Urothelium cell line (cell line): ENCODE measurements at regions not wholly inside any gene's neighbourhood (a gene's known extent, or its start where the extent isn't known, plus 50 kb on each side); places are given as distances from the start of the nearest gene placed in this dataset.
A peak's percentile ranks its signal among the peaks of the same experiment; 100 is the strongest.
"Not testable (repeated sequence)": the region's sequence is repeated elsewhere in the genome, so short reads cannot be mapped to it uniquely, and the experiment has no call there.

ENCODE experiments used
- DNase-seq: peaks from one replicate; pipeline ENCODE4 v3.0.0; 2011; ENCODE audit warnings: low spot score, mixed read lengths
- FAIRE-seq: peaks from 2 replicates; lab custom pipeline; 2011; peaks lifted over from hg19 to GRCh38; lab: Jason Lieb, UNC

DNA sequence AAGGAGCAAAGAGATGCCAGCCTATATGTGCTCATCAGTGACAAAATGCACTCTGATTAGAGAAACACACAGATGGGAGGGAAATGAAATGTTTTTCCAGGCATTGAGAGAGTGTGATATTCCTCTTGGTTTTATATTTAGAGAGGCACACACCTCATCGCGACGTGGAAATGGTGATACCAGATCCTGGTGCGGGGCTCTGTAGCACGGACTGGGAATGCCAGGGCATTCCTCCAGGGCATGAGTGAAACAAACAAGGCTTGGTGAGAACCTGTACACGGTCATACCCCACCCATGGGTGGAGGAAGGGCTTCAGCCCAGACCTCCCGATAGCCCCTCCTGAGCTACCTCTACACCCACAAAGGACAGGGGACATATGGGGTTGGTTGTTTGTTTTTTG, 280.2 kb downstream of the C16orf95 start:
- FAIRE-seq (no peak), DNase-seq (no peak)

DNA sequence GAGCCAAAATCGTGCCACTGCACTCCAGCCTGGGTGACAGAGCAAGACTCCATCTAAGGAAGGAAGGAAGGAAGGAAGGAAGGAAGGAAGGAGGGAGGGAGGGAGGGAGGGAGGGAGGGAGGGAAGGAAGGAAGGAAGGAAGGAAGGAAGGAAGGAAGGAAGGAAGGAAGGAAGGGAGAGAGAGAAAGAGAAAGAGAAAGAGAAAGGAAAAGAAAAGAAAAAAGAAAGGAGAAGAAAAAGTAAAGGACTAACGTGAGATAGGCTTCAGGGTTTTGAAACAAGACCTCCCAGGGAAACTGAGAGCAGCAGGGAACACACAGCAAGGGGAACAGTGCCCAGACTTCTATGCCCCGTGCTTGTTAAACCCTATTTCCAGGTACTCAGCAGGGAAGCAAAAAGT, 278.7 kb downstream of the C16orf95 start:
- FAIRE-seq, DNase-seq: not testable (repeated sequence)

DNA sequence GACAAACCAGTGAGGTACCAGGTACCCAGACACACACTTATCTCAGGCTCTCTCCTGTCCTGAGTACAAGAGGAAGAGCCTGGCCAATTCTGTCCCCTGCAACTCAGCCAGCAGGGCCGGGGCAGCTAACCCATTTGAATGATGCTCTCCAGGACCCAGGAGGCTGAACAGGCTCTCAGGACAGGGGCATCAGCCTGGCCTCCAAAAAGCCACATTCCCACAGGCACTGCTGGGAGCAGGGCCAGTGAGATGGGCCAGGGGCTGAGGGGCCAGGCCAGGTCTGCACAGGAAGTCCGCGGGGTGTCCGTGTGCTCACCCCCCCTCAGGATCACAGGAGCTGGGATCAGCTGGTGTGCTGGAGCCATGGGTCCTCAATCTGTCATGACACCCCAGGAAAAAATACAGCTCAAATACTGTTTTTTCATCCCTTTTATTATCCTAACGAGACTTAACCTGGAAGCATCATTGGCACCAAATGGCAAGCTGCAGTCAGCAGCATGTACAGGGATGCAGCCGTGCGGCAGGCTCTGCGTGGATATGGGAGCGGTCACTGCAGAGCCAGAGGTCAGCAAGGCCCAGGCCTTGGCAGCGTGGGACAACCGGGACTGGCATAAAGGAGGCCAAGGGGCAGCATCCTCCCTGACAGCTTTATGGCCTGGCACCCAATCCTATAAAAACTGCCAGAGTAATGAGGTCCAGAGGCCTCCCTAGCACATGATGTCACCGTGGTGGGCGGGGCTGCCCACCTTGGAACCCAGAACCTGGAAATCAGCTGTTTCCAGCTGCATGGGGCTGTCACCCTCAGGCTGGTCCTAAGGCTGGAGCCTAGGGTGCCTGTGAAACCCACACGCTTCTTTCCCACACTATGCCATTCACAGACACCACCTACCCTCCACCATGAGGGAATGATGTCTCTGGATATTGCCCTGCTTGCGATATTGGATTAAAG, 276.7 kb downstream of the C16orf95 start:
- FAIRE-seq (no peak), DNase-seq (no peak)

DNA sequence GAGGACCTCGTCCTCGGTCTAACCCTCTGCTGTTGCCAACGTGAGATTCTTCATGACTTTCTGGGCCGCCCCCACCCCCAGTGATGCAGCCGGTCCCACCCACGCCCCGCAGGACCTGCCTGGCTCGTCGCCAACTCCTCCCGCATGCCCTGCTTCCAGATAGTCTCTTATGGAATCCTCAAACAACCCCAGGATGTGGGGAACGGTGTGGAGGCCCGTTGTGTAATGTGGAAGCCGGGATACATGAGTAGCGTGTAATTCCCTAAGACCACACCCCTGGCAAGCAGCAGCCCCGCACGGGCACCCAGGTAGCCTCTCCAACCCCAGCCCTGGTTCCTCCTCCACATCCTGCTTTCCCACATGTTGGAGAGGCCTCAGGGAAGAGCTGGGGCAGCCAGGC, 275.9 kb downstream of the C16orf95 start:
- DNase-seq (no peak), FAIRE-seq (no peak)

DNA sequence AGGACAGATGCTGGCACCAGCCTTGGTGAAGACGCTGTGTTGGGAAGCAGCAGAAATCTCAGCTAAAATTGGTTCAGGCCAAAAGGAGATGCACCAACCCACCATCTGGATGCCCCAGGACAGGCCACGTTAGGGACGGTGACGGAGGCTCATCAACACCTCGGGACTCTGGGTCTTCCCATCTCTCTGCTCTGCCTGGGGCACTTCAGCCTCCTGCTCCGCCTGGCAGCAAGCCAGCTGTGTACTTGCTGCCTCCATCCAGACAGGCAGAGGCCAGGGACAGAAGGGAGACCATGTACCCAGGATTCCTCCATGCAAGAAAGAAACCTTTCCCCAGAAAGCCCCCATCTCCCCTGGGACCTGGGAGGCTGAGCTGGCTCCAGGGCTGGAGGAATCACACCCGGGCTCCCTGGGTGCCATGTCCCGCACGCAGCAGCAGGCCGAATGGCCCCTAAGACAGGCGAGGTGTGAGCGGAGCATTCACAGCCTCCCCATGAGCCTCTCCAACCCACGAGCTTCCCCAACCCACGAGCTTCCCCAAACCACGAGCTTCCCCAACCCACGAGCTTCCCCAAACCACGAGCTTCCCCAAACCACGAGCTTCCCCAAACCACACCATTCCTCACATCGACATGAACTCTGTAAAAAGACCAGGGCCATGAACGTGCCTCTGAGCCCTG, 274.5 kb downstream of the C16orf95 start:
- FAIRE-seq (no peak), DNase-seq (no peak)

DNA sequence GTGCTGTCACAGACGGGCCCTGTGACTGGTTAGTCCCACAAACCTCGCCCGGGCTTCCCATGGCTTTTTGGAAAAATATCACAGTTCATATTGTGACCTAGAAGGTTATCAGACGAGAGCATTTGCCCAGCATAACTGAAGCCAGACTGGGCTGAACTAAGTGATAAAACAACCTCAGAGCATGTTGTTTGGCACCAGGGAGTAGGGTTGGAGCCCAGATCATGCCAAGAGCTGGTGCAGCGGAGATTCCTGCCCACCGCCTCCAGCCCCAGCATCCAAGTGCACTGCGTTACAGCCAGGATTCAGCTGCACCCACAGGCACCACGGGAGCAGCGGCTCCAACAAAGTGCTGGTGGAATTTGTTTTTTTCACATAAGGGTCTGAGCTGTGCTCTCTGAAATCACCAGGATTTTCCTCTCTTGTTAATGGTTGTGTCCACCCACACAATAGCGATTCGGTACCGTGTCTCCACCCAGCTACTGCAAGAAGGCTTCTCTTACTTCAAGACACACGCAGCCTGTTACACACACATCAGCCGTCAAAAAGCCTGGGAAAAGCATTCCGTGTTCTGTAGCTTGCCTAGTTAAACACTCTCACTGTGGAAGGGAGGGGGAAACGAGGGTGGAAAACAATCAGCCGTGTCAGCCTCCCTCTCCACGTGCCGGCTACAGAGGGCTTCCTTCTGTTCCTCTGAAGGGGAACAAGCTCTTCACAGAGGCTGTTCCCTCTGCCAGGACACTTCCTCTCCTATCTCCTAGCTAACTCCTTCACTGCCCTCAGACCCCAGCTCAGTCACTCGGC, 273.8 kb downstream of the C16orf95 start:
- DNase-seq: no peak
- FAIRE-seq: peak; percentile 5

DNA sequence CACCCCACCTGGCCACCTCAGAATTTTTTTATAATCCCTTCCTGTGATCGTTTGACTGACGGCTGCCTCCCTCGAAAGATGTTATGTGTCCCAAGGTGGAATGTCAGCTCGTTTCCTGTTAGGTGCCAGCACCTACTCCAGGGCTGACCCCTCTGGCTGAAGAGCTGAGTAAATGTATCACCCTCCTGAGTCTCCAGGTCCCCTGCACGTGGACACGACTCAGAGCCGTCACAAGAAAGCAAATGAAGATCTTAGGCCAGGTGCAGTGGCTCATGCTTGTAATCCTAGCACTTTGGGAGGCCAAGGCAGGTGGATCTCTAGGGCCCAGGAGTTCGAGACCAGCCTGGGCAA, 273.2 kb downstream of the C16orf95 start:
- no peak for FAIRE-seq
- peak; percentile 46 for DNase-seq

DNA sequence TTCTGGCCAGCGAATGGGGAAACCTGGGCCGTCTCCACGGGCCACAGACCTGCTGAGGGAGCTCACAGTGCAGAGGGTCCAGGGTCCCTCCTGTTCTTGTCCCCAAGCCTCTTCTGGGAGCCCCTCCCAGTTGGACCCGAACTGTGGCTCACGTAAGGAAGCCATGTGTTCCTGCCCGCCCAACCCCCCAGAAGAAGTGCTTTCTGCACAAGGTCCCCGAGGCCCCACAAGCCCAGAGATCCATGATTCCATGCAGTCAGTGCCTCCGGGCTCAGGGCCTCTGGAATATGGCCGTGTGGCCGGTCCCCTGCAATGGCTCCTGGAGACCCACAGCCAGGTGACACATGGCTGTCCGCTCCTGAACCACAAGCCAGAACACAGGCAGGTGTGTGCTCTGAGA, 272.4 kb downstream of the C16orf95 start:
- no peak for FAIRE-seq

DNA sequence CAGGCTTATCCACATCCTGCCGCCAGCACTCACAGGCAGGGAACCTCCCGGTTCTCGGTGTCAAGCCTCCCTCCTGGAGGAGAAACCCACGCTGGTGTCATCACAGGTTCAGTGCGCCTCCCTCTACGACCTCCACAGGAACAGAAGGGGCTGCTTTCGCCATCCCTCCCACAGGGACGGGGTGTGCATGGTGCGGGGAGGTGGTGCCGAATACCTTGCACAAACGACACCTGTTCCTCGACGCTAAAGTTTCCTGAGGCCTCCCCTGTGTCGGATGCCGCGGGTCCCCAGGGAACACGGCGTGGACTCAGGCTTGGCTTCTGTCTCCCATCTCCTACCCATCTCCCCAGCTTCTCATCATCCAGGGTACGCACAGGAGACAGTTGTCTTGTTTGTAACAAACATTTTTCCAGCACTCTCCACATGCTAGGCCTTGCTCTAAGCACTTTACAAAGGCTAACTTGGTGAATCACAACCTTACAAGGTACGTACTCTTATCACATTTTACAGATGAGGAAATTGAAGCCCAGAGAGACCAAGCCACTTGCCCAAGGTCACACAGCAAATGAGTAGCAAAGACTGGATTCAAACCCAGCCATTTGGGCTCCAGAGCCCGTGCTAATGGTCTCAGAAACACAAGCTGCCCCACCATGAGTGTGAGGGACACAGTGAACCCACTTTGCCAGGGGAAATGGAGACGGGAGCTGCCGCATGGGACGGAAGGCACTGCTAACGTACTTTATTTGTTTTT, 271.6 kb downstream of the C16orf95 start:
- FAIRE-seq (no peak), DNase-seq (no peak)

More for the DNA sequence above, 272.4 kb downstream of the C16orf95 start:
- DNase-seq: no peak

DNA sequence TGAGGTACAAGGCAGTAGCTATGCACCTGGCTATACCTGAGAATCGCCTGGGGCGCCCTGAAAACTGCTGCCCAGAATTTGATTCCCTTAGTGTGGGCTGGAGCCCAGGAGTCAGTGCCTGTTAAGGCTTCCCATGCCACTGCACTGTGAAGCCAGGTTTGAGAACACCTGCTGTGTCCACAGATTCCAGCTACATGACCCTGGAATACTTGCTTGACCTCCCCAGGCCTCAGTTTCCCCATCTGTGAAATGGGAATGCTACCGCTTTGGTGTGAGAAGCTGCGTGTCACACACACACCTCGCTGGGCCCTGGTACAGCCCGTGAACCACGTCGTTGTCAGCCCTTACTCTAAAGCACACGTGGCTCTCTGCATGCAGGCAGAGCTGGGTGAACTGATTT, 271.0 kb downstream of the C16orf95 start:
- DNase-seq (no peak), FAIRE-seq (no peak)

DNA sequence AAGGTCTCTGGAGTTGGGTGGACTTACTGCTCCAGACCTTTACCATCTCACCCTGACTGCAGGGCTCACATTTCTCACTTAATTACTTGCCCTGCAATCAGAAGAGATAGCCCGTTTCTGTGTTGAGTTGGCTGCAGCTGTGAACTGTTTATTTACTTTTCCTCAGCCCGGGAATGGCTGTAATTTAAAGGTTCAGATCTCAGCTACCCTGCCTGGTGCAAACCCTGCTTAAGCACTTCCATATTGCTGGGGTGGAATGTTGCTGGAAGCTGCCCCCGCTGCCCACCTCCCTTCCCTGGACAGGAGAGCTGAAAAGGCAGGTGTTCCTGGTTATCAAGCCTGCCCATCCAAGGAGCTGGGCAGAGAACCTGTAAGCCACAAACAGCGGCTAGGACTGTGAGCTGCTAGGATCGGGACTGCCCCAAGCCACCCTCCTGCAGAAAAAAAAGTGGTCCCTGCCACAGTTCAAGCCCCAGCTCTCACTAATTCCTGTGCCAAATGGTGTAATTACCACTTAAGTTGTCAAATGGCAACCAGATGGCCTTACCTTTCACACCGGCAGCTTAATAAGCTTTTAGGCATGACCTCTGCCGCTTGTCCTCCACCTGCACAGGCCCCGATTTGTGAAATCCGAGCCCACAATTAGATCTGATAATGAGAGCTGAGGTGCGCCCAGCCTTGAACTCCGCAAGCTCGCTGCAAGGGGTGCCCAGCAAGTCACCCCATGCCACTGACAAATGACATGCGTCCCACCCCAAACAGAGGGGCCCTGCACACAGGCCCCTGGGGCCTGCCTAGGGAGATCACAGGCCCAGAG, 269.8 kb downstream of the C16orf95 start:
- DNase-seq (no peak), FAIRE-seq (no peak)

DNA sequence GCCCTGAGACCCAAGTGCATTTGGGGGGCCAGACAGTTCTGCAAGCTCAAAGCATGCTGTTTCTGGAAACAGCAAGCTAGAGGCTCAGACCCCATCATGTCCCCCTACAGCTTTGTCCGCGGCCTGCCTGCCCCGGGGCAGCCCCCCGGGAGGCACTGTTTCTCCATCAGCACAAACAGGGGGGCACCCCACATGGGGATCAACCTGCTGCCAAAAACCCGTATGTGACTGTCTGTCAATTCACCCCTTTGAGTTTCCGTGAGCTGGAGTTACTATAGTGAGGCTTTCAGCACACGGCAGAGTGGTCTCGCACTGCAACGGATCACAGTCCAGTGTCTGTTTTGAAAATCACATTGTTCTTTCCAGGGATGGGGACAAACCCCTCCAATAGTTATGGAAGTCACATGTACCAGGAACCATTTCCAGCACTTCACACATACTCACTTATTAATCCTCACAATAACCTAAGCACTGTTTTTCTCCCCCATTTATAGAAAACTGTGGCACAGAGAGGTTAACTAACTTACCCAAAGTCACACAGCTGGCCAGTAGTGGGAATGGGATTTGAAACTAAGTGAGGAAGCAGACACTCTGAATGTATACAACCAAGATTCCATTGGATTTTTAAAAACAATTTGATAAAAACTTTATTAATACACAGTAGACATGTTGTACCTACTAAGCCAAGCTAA, 269.0 kb downstream of the C16orf95 start:
- FAIRE-seq (no peak), DNase-seq (no peak)

DNA sequence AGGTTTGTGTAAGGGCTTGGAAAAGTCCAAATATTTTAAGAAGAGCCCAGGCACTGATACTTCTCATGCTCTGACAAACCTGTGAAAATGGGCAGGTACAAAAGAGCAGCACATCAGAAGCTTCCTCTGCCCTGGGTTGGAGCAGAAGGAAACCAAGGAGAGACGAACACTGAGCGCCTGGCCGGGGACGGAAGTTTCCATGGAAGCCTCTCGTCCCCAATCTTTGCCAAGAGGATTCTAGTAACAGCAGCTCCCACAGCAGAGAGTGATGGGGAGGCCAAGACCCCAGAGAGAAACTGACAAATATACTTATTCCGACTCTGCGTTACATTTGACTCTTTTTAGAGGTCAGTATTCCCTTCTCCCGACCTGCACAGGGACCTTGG, 268.5 kb downstream of the C16orf95 start:
- FAIRE-seq: no peak
- DNase-seq: no peak

DNA sequence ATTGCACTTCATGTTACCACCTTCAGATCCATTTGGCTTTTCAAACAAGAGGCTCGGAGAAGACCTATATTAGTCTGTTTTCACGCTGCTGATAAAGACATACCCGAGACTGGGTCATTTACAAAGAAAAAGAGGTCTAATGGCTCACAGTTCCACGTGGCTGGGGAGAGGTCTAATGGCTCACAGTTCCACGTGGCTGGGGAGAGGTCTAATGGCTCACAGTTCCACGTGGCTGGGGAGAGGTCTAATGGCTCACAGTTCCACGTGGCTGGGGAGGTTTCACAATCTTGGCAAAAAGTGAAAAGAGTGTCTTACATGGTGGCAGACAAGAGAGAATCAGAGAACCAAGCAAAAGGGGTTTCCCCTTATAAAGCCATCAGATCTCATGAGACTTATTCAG, 268.0 kb downstream of the C16orf95 start:
- not testable (repeated sequence) for FAIRE-seq, DNase-seq

DNA sequence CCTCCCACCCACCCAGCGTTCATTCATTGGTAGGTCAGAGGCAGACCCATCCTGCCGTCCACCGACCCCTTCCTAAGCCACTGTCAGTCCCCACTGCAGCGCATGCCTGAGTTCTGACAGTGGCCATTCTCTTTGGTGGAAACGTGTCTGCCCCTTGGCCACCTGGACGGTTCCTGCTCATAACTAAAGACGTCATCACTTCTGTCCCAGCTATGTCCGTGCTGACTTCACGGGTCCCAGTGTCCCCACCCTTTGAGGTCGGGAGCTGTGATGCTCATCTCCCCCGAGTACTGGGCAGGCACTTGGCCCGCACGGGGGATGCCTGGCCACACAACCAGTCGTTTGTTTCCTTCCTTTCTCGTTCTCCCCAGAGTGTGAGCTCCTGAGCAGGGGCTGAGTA, 267.1 kb downstream of the C16orf95 start:
- FAIRE-seq (no peak), DNase-seq (no peak)

DNA sequence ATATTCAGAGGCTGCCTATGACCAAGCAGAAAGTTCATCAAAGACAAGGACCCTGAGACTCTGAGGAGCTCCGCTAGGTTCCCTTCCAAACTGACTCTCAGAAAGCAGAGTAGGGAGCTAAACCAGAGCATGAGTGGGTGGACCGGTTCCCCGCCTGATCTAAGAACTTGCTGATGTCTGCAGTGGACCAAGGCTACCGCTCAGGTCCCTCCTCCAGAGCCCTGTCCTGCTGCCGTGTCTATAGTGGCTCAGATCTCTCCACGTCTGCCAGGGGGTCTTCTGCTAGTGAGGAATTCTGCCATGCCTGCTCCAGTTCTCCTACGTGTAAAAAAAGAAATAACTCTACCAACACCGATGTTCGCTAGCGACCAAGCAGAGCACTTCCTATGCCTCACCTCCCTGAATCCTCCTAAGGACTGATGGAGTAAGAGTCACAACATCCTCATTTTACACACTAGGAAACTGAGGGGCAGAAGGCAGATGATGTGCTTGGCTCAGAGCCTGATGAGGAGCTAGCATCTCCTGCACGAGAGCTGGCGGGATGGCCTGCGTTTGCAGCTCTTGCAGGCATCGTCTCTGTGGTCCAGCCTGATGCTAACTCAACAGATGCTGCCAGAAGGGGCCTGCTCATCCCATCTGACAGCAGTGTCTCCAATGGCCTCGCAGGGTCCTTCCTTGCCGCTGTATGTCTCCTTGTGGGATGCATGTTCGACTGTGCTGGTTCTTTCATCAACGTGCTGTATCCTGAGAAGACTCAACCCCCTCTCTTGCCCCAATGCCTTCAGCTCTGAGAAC, 265.5 kb downstream of the C16orf95 start:
- FAIRE-seq: no peak
- DNase-seq: no peak

DNA sequence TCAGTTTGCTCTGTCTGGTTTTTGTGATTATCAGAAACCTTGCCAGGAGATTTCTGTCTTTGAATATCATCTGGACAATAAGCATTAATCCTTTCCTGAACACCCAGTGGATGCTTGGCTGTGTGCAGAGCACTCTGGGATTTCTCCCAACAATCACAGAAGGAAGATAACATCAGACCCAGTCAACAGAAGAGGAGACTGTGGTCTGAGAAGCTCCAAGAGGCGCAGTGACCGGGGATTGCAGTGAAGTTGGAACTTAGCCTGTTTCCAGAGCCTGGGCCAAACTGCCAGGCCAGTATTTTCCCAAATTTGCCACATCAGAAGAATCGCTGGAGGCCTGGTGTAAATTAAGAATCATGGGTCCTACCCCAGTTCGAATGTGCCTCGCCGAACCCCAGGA, 264.7 kb downstream of the C16orf95 start:
- no peak for DNase-seq
- no peak for FAIRE-seq
